T-helper 2 cell treated with Interferon-gamma antibody and Interleukin-4, amounts not matched to agents 5 μg/mL and 100 μg/mL, for 36 hours (primary cell): ENCODE measurements at regions not wholly inside any gene's neighbourhood (a gene's known extent, or its start where the extent isn't known, plus 50 kb on each side); places are given as distances from the start of the nearest gene placed in this dataset.

Experiments used
- DNase-seq: peaks from one replicate; pipeline ENCODE4 v3.0.0; 2021; ENCODE audit warnings: low spot score
- H3K27ac Mint-ChIP-seq: one replicate; pipeline ENCODE4 v1.8.0; 2021; ENCODE audit warnings: mild to moderate bottlenecking, mixed read lengths
- H3K27me3 Mint-ChIP-seq: one replicate; pipeline ENCODE4 v1.8.0; 2021; ENCODE audit warnings: low read depth, mixed read lengths
- H3K36me3 Mint-ChIP-seq: one replicate; pipeline ENCODE4 v1.8.0; 2021; ENCODE audit warnings: low read depth, mixed read lengths
- H3K4me1 Mint-ChIP-seq: one replicate; pipeline ENCODE4 v1.8.0; 2021; ENCODE audit warnings: low read depth, mixed read lengths
- H3K4me3 Mint-ChIP-seq: one replicate; pipeline ENCODE4 v1.8.0; 2022; ENCODE audit warnings: mild to moderate bottlenecking, moderate library complexity, mixed read lengths
- H3K9me3 Mint-ChIP-seq: one replicate; pipeline ENCODE4 v1.8.0; 2021; ENCODE audit warnings: mixed read lengths

DNA sequence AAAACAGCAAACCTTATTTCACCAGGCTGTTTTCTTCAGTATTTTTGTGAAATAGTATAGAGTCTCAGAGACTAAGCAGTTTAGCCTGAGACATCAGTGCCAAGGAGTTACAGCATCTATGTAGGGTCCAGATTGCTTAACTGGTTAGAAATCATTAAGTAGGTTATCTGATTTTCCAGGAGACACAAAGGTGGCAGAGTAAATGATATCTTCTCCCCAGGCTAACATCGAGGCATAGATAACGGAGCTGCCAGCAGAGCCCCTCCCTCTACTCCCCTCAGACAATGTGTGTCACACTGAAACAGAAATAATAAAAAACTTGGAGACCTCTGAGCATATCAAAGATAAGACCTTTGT, 473.0 kb upstream of the CITED2 start:
- no peak for DNase-seq
- no peaks in the 10 kb centered on the region for H3K27me3 Mint-ChIP-seq
- no peak overlapping the region for H3K27ac Mint-ChIP-seq
- no peaks in the 10 kb centered on the region for H3K36me3 Mint-ChIP-seq
- H3K4me1 Mint-ChIP-seq: no peaks in the 10 kb centered on the region
- H3K4me3 Mint-ChIP-seq: no peak overlapping the region
- no peaks in the 10 kb centered on the region for H3K9me3 Mint-ChIP-seq

DNA sequence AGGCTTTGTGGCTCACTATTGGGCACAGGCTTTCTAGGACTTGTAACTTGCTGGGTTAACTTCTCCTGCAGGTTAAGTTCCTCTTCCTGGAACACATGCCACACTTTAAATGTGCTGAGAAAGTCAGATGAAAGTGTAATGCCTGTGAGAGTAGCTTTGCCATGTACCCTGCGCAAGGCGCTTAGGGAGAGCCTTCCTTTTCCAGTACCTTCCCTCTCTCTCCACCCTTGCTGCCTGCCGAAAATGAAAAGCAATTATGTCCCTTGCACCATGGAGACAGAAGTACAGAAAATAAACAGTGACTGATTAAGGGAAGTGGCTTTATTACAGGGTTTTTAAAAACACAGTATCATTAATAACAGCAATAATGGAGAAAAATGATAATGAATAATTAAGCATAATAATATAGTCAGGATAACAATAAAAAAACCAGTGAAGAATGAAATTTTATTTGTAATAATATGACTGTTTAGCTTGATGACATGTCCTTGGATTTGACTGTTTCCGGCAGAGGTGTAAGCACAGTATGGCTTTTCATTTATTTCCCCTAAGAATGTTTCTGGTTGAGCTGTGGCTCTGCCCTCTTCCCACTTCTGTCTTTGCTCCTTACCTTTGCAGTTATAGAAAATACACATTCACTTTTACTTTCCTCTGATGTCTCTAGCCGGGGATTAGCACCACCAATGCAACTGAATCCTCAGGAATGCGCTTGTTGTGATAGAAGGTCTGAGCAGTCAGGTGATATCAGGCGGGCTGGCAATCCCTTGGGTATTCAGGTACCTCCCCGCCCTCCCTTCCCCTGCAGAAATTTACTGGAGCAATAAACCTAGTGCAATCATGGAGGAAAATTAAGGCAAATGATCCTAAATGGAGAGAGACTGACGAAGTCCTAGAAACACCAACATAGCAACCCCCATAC, 472.3 kb upstream of the CITED2 start:
- no peak for DNase-seq
- no peak overlapping the region for H3K27ac Mint-ChIP-seq
- no peaks in the 10 kb centered on the region for H3K4me1 Mint-ChIP-seq
- H3K36me3 Mint-ChIP-seq: no peaks in the 10 kb centered on the region
- no peaks in the 10 kb centered on the region for H3K27me3 Mint-ChIP-seq
- no peak overlapping the region for H3K4me3 Mint-ChIP-seq
- H3K9me3 Mint-ChIP-seq: no peaks in the 10 kb centered on the region

DNA sequence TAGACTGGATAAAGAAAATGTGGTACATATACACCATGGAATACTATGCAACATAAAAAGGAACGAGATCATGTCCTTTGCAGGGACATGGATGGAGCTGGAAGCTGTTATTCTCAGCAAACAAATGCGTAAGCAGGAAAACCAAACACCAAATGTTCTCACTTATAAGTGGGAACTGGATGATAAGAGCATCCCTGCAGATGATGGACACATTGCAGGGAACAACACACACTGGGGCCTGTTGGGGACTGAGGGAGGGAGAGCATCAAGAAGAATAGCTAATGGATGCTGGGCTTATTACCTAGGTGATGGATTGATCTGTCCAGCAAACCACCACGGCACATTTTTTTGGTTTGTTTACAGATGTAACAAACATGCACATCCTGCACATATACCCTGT, 470.5 kb upstream of the CITED2 start:
- no peak overlapping the region for H3K27ac Mint-ChIP-seq

DNA sequence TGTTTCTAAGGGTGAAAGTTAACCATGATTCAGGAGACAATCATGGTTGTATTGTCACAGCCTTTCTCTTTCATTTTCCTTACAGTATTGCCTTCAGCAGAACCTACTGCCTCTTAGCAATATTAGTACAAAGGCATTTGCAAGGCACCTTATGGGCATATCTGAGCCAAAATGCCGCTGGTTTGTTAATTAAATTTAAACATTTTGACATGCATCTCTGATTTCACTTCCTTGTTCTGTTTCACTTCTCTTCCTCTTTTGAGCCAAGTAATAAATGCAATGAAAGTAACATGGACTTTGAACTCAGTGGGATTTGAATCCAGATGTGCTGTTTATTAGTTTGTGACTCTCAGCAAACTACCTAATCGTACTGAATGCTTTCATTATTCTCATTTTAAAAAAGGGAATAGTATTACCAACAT, 467.4 kb upstream of the CITED2 start:
- Mint-ChIP-seq H3K27me3 (no peaks in the 10 kb centered on the region), H3K36me3 (no peaks in the 10 kb centered on the region), H3K27ac (no peak overlapping the region), H3K9me3 (no peaks in the 10 kb centered on the region), H3K4me1 (no peaks in the 10 kb centered on the region), H3K4me3 (no peak overlapping the region)
- no peak for DNase-seq

More for the DNA sequence above, 470.5 kb upstream of the CITED2 start:
- Mint-ChIP-seq H3K4me3 (no peak overlapping the region), H3K27me3 (no peaks in the 10 kb centered on the region), H3K36me3 (no peaks in the 10 kb centered on the region), H3K9me3 (no peaks in the 10 kb centered on the region), H3K4me1 (no peaks in the 10 kb centered on the region)
- DNase-seq: no peak

DNA sequence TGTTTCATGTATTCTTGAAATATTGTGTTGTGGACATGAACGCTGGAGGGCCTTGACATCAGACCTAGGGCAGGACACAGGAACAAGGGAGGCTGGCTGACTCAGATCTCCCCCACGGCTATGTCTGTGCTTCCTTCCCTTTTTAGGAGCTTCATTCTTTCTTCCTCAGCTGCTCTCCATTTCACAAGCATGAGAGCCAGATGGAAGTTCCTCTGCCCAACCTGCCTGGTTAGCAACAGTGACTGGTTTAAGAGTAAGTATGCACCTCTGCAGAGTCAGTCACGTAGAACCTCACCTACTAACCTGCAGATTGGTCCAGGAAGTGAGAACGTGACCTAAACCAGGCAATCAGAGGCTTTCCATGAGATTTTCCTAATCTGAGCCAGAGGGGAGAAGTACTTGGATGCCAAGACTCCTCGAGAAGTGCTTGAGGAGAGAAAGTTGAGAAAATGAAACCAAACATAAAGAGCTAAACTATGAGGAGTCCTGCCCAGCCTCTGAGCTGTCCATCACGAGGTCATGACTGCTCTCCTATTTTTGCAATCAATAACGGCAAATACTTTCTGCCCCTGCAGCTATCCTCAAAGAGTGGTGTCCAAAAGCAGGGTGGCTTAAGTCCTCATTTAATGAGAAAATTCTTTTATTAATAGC, 465.2 kb upstream of the CITED2 start:
- no peaks in the 10 kb centered on the region for H3K36me3 Mint-ChIP-seq
- no peaks in the 10 kb centered on the region for H3K27me3 Mint-ChIP-seq
- no peaks in the 10 kb centered on the region for H3K9me3 Mint-ChIP-seq
- no peak overlapping the region for H3K27ac Mint-ChIP-seq
- DNase-seq: no peak
- H3K4me3 Mint-ChIP-seq: no peak overlapping the region
- no peaks in the 10 kb centered on the region for H3K4me1 Mint-ChIP-seq

DNA sequence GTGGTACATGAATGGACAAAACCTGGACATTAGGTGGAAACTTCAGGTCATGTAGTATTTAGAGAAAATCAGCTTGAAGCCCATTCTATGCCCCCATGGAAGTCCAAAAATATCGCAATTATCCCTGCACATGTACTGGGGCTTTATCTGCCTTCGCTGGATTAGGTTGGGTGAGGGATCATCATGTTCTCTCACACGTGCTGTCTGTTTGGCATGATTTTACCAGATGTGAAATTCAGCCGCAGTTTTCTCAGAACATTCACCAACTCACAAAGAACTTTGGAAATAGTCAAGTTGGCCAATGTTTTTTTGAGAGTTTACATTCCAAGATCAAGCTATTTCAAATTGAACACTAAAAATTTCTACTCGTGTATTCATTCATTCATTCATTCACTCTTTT, 459.8 kb upstream of the CITED2 start:
- no peak for DNase-seq
- Mint-ChIP-seq H3K36me3 (no peaks in the 10 kb centered on the region), H3K4me3 (no peak overlapping the region), H3K27me3 (no peaks in the 10 kb centered on the region), H3K9me3 (no peaks in the 10 kb centered on the region), H3K27ac (no peak overlapping the region), H3K4me1 (no peaks in the 10 kb centered on the region)

GRCh38 chr6:139833592-139833991, 459.1 kb upstream of the CITED2 start:
- no peaks in the 10 kb centered on the region for H3K36me3 Mint-ChIP-seq
- no peaks in the 10 kb centered on the region for H3K27me3 Mint-ChIP-seq
- no peaks in the 10 kb centered on the region for H3K4me1 Mint-ChIP-seq
- DNase-seq: no peak
- no peaks in the 10 kb centered on the region for H3K9me3 Mint-ChIP-seq
- H3K27ac Mint-ChIP-seq: no peak overlapping the region
- no peak overlapping the region for H3K4me3 Mint-ChIP-seq

GRCh38 chr6:139832493-139833305, 458.3 kb upstream of the CITED2 start:
- no peaks in the 10 kb centered on the region for H3K36me3 Mint-ChIP-seq
- no peaks in the 10 kb centered on the region for H3K4me1 Mint-ChIP-seq
- DNase-seq: no peak
- H3K4me3 Mint-ChIP-seq: no peak overlapping the region
- no peak overlapping the region for H3K27ac Mint-ChIP-seq
- no peaks in the 10 kb centered on the region for H3K27me3 Mint-ChIP-seq
- no peaks in the 10 kb centered on the region for H3K9me3 Mint-ChIP-seq

- DNase-seq: no peak
- Mint-ChIP-seq H3K36me3 (no peaks in the 10 kb centered on the region), H3K27me3 (no peaks in the 10 kb centered on the region), H3K9me3 (no peaks in the 10 kb centered on the region), H3K27ac (no peak overlapping the region), H3K4me1 (no peaks in the 10 kb centered on the region), H3K4me3 (no peak overlapping the region)
Measured at GRCh38 chr6:139829576-139829975, 455.1 kb upstream of the CITED2 start.

- Mint-ChIP-seq H3K9me3 (no peaks in the 10 kb centered on the region), H3K36me3 (no peaks in the 10 kb centered on the region), H3K27me3 (no peaks in the 10 kb centered on the region), H3K4me1 (no peaks in the 10 kb centered on the region), H3K27ac (no peak overlapping the region), H3K4me3 (no peak overlapping the region)
- DNase-seq: no peak
Measured at GRCh38 chr6:139828751-139829519, 454.5 kb upstream of the CITED2 start.

DNA sequence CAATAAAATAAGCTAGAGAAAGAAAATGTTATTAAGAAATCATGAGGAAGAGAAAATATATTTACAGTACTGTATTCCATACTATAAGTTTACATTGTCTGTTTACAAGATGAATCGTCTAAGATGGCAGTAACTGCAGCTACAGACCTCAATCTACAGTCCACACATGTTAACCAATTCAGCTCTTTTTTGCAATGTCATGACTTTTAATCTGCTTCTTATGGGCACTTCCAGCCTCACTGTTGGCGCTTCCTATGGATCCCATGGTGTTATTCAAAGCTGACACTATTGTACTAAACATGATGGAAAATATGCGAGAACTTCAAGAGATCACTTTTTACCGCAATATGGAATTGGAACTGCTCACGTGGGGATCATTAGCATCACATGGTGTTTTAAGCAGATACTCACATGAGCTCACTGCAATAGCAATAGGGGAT, 451.5 kb upstream of the CITED2 start:
- Mint-ChIP-seq H3K36me3 (no peaks in the 10 kb centered on the region), H3K4me3 (no peak overlapping the region), H3K9me3 (no peaks in the 10 kb centered on the region), H3K27me3 (peaks cover 2% of the 10 kb centered on the region), H3K27ac (no peak overlapping the region), H3K4me1 (no peaks in the 10 kb centered on the region)
- DNase-seq: no peak

- Mint-ChIP-seq H3K27ac (no peak overlapping the region), H3K27me3 (peaks cover 4% of the 10 kb centered on the region), H3K4me3 (no peak overlapping the region), H3K4me1 (no peaks in the 10 kb centered on the region), H3K36me3 (no peaks in the 10 kb centered on the region), H3K9me3 (no peaks in the 10 kb centered on the region)
- DNase-seq: no peak
Measured at GRCh38 chr6:139824864-139825263, 450.4 kb upstream of the CITED2 start.

DNA sequence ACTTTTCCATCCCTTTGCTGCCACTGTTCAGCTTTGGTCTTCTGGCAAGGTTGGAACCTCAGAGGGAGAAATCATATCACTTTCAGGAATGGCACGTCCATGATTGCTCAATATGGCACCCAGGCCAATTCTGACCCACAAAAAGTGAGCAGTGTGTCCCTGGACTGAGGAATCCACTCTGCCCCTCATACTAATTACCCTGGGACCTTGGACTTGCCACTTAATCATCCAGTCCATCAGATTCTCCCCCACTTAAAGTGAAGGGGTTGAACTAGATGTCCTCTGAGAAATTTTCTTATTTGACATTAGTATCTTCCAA, 449.3 kb upstream of the CITED2 start:
- Mint-ChIP-seq H3K9me3 (no peaks in the 10 kb centered on the region), H3K27me3 (peaks cover 4% of the 10 kb centered on the region), H3K4me3 (no peak overlapping the region), H3K27ac (no peak overlapping the region), H3K4me1 (no peaks in the 10 kb centered on the region), H3K36me3 (no peaks in the 10 kb centered on the region)
- no peak for DNase-seq
